GM12874 (cell line): ENCODE measurements at regions not wholly inside any gene's neighbourhood (a gene's known extent, or its start where the extent isn't known, plus 50 kb on each side); places are given as distances from the start of the nearest gene placed in this dataset.

Experiments used
- CTCF ChIP-seq: IDR thresholded peaks from 2 replicates; pipeline ENCODE4 v1.5.1; 2011; ENCODE audit warnings: low read depth, mild to moderate bottlenecking, control low read depth, low read length, moderate library complexity; ENCODE audit not compliant: insufficient read depth

DNA sequence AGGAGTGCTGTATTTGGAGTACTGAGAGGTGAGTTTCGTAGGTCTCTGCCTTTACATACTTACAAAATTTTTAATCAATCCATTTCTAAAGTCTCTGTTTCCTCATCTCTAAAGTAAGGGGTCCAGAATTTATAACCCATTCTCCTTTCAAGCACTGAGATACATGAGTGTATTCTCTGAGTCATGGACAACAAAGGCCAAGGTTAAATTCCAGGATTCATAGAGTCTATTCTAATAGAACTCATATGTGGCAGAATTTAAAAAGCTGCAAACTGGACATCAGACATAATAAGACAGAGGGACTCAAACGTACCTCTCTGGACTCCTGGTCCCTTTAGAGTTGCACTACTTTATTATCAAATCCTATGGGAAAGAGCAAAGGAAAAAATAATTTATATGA is 112.5 kb upstream of the SLIT3 start:
- TF ChIP-seq CTCF, result no peak

DNA sequence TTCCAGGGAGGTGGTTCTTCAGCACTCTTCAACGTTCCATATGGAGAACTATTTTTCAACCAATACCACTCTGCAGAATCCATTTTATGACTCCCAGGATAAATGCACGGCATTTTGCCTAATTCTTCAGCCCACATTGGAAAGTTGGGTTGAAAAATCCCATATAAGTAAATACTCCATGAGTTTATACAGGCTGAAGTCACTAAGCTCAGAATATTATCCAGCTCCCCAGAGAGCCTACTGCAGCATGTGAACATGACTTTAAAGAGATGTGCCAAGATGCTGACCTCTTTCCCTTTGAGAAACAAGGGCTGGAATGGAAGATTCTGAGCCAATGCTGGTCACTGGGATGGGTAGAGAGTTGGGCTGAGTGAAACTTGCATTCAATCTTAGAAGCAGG is 111.9 kb upstream of the SLIT3 start:
- no peak for TF ChIP-seq CTCF

DNA sequence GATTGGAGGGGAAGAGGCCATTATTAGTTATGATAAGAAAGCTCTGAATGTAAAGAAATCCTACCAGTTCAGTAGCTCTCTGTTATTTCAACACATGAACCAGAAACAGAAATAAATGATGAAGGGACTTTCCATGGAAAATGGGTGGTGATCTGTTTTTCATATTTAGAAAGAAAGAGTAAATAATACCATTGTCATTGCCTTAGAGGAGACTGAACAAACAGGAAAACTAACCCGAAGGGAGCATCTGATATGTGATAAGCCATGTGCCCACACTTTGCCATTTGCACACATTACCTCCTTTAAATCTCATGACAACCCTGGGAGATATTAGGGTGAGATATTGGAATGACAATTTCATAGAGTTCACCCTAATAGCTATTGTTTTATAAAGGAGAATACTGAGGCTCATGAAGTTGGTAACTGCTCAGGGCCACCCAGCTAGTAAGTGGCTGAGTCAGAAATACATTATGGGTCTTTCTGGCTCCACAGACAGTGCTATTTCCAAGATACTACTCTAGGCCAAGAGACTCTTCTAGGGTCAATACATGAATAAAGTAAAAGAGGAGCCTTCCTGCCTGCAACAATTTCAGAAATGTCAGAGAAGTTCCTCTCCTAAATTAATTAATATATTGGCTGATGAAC is 111.0 kb upstream of the SLIT3 start:
- no peak for TF ChIP-seq CTCF

DNA sequence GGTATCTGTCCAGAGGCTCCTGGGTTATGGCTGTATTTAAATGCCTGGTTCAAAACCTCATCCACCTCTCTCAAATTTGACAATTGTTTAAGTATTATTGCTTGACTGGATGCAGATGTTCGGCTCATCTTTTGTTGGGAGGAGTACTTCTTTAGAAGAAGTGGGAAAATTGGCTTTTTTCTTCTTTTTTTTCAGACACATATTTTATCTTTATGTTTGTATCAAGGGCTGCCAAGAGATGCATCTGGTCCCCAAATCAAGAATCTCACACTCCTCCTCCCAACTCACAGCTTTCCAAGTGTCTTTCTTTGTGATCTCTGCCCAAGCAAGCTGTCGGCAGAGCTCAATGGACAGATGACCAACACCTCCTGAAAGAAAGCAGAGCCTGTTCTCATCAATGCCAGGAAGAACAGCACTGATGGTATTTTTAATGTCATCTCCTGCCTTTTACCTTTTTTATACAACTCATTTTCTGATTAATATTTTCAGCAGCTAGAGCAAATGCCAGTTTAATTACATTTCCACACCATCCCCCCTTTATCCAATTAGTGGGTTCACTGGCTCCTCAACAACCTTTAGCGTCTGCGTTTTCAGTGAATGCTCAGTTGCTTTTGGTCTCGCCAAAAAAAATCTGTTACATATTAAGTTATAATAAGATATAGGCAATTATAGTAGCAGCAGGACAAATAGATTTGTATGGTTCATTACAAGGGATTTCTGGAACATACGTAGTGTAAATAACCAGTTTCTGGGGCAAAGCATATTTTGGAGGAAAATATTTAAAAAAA is 110.3 kb upstream of the SLIT3 start:
- no peak for TF ChIP-seq CTCF

DNA sequence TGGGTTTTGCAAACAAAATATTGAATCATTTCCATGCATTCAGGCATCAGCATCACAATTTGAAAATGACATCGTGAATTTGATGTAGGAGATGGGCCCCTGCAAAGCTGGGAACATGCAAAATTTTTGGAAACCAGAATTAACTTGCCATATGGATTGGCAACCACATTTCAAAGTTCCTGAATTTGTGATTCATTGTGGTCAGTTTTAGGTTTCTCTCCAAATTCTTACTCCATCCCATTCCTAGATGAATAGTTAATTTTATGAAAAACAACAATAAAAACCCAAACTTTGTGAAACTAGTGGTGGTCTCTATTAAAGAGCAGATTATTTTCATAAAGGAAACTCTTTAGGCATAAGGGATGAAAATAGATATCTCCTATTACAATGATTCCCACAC is 107.8 kb upstream of the SLIT3 start:
- no peak for TF ChIP-seq CTCF

- no peak for TF ChIP-seq CTCF
Measured at GRCh38 chr5:169408171-169408570, 107.2 kb upstream of the SLIT3 start.

GRCh38 chr5:169404223-169404622 is 103.3 kb upstream of the SLIT3 start:
- no peak for TF ChIP-seq CTCF
